ENCODE measurements at regions not wholly inside any gene's neighbourhood (a gene's known extent, or its start where the extent isn't known, plus 50 kb on each side); places are given as distances from the start of the nearest gene placed in this dataset.

- no peak for TF ChIP-seq POLR2AphosphoS5 (IDR thresholded peaks at IDR 0.05; ENCODE audit: low read depth)
- TF ChIP-seq GABPA (IDR thresholded peaks at IDR 0.05; ENCODE audit: low read depth) = no peak
- TF ChIP-seq CTCF (IDR thresholded peaks at IDR 0.05; ENCODE audit: insufficient read depth, low read length) = no peak
- no peak for TF ChIP-seq REST (IDR thresholded peaks at IDR 0.05; ENCODE audit: insufficient replicate concordance, low read depth)
Measured at GRCh38 chr2:129112181-129112580, 793.5 kb upstream of the HS6ST1 start.

Measured in HL-60 (cell line).